ENCODE measurements at regions not wholly inside any gene's neighbourhood (a gene's known extent, or its start where the extent isn't known, plus 50 kb on each side); places are given as distances from the start of the nearest gene placed in this dataset.

DNA sequence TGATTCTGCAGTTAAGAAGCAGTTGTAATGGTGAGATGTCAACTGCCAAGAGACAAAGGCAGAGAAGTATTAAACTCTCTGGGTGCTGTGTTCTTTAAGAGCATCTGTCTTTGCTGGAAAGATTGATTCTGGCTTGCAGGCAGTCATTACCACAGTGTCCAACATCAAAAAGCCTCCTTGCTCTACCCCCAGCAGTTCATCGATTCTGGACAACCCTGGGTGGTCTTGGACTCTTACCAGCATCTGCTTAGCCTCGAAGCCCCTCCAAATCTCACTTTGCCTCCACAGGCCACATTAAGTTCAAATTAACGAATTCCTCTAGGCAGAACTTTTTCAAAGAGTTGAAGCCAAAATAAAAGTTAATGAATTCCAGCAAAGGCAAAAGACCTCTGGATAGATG is 1061.4 kb downstream of the TSN start:
- intact Hi-C loops (cut with micrococcal nuclease): no loop called here
- no peak for FAIRE-seq
- no peaks in the 10 kb centered on the region for H3K4me1 ChIP-seq (replicated peaks in 1 of 2; ENCODE audit: control insufficient read depth in 2 of 2, insufficient read depth in 2 of 2, low read length in 2 of 2)
- no peak for DNase-seq (ENCODE audit: extremely low read depth in 1 of 4, low spot score in 3 of 4)
- H2AFZ ChIP-seq (ENCODE audit: low read depth, low read length): no peak overlapping the region
- no peak overlapping the region for H3K27ac ChIP-seq (ENCODE audit: extremely low read depth, low read depth, low read length)
- H3K9me3 ChIP-seq (replicated peaks; ENCODE audit: control insufficient read depth, insufficient read depth, low read depth, low read length): no peaks in the 10 kb centered on the region; the same call in 1 of the 2 replicates
- POLR2A ChIA-PET: no interaction called here
- no TSS peak for BruUV-seq (replicated peaks)
- H3K36me3 ChIP-seq (ENCODE audit: control insufficient read depth, insufficient read depth, low read length): no peaks in the 10 kb centered on the region
- no peaks in the 10 kb centered on the region for H3K27me3 ChIP-seq (ENCODE audit: control insufficient read depth in 2 of 2, insufficient read depth in 2 of 2, low read length in 2 of 2)
- H3K9me1 ChIP-seq (ENCODE audit: control insufficient read depth, insufficient read depth, low read length): no peaks in the 10 kb centered on the region
- no peak overlapping the region for H3K4me2 ChIP-seq (ENCODE audit: insufficient read depth, low read length)
- no peaks in the 10 kb centered on the region for H4K20me1 ChIP-seq (replicated peaks; ENCODE audit: control insufficient read depth, insufficient read depth, low read length)
- in situ Hi-C loops (cut with MboI): no loop called here
- no peaks in the 10 kb centered on the region for H3K79me2 ChIP-seq (ENCODE audit: control insufficient read depth, insufficient read depth, low read length)
- 0% methylated on average over 3 of the region's 3 CpGs for WGBS (ENCODE audit: insufficient coverage, low coverage, missing lambda C conversion rate)
- no peak overlapping the region for H3K4me3 ChIP-seq
- TF ChIP-seq ZNF583 (CRISPR knock-in tag; IDR thresholded peaks at IDR 0.05): no peak
- no peak for TF ChIP-seq HSF4 (CRISPR knock-in tag; IDR thresholded peaks at IDR 0.05; ENCODE audit: borderline replicate concordance)
- TF ChIP-seq, protein P1, sequence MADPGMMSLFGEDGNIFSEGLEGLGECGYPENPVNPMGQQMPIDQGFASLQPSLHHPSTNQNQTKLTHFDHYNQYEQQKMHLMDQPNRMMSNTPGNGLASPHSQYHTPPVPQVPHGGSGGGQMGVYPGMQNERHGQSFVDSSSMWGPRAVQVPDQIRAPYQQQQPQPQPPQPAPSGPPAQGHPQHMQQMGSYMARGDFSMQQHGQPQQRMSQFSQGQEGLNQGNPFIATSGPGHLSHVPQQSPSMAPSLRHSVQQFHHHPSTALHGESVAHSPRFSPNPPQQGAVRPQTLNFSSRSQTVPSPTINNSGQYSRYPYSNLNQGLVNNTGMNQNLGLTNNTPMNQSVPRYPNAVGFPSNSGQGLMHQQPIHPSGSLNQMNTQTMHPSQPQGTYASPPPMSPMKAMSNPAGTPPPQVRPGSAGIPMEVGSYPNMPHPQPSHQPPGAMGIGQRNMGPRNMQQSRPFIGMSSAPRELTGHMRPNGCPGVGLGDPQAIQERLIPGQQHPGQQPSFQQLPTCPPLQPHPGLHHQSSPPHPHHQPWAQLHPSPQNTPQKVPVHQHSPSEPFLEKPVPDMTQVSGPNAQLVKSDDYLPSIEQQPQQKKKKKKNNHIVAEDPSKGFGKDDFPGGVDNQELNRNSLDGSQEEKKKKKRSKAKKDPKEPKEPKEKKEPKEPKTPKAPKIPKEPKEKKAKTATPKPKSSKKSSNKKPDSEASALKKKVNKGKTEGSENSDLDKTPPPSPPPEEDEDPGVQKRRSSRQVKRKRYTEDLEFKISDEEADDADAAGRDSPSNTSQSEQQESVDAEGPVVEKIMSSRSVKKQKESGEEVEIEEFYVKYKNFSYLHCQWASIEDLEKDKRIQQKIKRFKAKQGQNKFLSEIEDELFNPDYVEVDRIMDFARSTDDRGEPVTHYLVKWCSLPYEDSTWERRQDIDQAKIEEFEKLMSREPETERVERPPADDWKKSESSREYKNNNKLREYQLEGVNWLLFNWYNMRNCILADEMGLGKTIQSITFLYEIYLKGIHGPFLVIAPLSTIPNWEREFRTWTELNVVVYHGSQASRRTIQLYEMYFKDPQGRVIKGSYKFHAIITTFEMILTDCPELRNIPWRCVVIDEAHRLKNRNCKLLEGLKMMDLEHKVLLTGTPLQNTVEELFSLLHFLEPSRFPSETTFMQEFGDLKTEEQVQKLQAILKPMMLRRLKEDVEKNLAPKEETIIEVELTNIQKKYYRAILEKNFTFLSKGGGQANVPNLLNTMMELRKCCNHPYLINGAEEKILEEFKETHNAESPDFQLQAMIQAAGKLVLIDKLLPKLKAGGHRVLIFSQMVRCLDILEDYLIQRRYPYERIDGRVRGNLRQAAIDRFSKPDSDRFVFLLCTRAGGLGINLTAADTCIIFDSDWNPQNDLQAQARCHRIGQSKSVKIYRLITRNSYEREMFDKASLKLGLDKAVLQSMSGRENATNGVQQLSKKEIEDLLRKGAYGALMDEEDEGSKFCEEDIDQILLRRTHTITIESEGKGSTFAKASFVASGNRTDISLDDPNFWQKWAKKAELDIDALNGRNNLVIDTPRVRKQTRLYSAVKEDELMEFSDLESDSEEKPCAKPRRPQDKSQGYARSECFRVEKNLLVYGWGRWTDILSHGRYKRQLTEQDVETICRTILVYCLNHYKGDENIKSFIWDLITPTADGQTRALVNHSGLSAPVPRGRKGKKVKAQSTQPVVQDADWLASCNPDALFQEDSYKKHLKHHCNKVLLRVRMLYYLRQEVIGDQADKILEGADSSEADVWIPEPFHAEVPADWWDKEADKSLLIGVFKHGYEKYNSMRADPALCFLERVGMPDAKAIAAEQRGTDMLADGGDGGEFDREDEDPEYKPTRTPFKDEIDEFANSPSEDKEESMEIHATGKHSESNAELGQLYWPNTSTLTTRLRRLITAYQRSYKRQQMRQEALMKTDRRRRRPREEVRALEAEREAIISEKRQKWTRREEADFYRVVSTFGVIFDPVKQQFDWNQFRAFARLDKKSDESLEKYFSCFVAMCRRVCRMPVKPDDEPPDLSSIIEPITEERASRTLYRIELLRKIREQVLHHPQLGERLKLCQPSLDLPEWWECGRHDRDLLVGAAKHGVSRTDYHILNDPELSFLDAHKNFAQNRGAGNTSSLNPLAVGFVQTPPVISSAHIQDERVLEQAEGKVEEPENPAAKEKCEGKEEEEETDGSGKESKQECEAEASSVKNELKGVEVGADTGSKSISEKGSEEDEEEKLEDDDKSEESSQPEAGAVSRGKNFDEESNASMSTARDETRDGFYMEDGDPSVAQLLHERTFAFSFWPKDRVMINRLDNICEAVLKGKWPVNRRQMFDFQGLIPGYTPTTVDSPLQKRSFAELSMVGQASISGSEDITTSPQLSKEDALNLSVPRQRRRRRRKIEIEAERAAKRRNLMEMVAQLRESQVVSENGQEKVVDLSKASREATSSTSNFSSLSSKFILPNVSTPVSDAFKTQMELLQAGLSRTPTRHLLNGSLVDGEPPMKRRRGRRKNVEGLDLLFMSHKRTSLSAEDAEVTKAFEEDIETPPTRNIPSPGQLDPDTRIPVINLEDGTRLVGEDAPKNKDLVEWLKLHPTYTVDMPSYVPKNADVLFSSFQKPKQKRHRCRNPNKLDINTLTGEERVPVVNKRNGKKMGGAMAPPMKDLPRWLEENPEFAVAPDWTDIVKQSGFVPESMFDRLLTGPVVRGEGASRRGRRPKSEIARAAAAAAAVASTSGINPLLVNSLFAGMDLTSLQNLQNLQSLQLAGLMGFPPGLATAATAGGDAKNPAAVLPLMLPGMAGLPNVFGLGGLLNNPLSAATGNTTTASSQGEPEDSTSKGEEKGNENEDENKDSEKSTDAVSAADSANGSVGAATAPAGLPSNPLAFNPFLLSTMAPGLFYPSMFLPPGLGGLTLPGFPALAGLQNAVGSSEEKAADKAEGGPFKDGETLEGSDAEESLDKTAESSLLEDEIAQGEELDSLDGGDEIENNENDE (IDR thresholded peaks at IDR 0.05; ENCODE audit: low read depth, low read length): no peak
- TF ChIP-seq, protein P2, sequence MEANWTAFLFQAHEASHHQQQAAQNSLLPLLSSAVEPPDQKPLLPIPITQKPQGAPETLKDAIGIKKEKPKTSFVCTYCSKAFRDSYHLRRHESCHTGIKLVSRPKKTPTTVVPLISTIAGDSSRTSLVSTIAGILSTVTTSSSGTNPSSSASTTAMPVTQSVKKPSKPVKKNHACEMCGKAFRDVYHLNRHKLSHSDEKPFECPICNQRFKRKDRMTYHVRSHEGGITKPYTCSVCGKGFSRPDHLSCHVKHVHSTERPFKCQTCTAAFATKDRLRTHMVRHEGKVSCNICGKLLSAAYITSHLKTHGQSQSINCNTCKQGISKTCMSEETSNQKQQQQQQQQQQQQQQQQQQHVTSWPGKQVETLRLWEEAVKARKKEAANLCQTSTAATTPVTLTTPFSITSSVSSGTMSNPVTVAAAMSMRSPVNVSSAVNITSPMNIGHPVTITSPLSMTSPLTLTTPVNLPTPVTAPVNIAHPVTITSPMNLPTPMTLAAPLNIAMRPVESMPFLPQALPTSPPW (CRISPR knock-in tag; IDR thresholded peaks at IDR 0.05): no peak
- no peak for TF ChIP-seq KLF16 (IDR thresholded peaks at IDR 0.05)
- no peak for TF ChIP-seq ELF1 (tag; IDR thresholded peaks at IDR 0.05)
- CTCF ChIA-PET (ENCODE audit: low intra/inter-chr PET ratio): no interaction called here
- no peak overlapping the region for H3K9ac ChIP-seq (ENCODE audit: insufficient read depth in 1 of 2, low read depth in 2 of 2, low read length in 2 of 2)
- no peak for ATAC-seq
